ENCODE measurements at regions not wholly inside any gene's neighbourhood (a gene's known extent, or its start where the extent isn't known, plus 50 kb on each side); places are given as distances from the start of the nearest gene placed in this dataset.

DNA sequence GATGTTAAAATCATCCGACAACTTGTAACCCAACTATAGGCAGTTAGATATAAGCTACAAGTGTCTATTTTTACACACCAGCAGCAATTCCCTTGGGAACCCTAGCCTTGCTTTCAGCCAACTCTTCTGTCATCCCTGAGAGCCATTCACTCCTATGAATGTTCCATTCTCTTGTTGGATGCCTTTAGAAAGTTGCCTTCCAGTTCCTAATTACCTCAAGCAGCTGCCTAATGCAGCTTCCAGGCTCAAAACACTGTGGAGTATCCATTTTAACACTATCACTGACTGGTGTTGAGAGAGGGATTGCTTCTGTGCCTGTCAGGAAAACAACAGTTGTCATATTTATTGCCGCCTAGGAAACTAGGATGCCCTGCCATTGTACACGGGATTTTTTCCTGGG, 402.0 kb upstream of the ACVR2A start:
- TF ChIP-seq, protein P1, sequence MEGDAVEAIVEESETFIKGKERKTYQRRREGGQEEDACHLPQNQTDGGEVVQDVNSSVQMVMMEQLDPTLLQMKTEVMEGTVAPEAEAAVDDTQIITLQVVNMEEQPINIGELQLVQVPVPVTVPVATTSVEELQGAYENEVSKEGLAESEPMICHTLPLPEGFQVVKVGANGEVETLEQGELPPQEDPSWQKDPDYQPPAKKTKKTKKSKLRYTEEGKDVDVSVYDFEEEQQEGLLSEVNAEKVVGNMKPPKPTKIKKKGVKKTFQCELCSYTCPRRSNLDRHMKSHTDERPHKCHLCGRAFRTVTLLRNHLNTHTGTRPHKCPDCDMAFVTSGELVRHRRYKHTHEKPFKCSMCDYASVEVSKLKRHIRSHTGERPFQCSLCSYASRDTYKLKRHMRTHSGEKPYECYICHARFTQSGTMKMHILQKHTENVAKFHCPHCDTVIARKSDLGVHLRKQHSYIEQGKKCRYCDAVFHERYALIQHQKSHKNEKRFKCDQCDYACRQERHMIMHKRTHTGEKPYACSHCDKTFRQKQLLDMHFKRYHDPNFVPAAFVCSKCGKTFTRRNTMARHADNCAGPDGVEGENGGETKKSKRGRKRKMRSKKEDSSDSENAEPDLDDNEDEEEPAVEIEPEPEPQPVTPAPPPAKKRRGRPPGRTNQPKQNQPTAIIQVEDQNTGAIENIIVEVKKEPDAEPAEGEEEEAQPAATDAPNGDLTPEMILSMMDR (IDR thresholded peaks at IDR 0.05) = no peak
- no peak for TF ChIP-seq POLR2A (IDR thresholded peaks at IDR 0.05)

All from Peyer's patch (tissue), 4 donors.